GM21737 (cell line): ENCODE measurements at regions not wholly inside any gene's neighbourhood (a gene's known extent, or its start where the extent isn't known, plus 50 kb on each side); places are given as distances from the start of the nearest gene placed in this dataset.
"Not testable (repeated sequence)": the region's sequence is repeated elsewhere in the genome, so short reads cannot be mapped to it uniquely, and the experiment has no call there.

Experiments
- ATAC-seq: cut with Tn5 transposase; IDR thresholded peaks from one replicate; pipeline ENCODE4 v1.9.1; 2021; ENCODE audit warnings: mild to moderate bottlenecking, moderate library complexity; ENCODE audit not compliant: unreplicated experiment

GRCh38 chr13:81379183-81379582 is 1038.3 kb upstream of the SPRY2 start:
- no peak for ATAC-seq

DNA sequence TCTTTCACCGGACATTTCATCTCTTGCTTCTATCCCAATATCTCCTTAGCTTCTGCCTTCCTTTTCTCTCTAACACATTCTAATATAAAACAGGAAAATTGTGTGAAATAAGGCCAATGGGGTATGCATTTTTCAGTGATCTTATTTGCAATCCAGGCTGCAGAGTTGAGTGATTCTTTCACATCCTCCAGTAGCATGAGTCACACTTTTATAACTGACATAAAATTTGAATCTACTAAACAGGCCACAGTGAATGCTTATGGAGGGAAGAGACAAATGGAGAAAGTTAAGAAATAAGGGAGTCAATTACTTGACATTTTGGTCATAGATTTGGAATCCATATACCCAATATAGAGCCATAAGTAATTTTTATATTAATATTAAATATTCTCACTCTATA is 1037.0 kb upstream of the SPRY2 start:
- ATAC-seq = no peak

DNA sequence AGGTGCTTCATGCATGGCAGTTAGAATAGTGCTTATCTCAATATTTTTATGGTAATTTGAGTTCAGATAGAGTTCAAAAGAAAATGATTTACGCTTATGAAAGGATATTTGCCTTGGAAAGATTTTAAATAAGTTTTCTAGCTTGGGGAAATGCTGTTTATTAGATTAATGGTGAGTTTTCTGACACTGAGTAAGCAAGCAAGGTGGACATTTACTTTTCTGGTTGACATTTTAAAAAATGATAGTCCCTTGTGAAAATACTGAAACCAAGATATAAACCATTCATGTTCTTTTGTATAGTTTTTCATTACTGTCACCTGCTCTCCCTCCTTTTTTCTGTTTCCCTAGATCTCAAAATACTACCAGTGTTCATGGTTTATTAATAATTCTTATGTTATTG is 1034.8 kb upstream of the SPRY2 start:
- ATAC-seq = no peak

DNA sequence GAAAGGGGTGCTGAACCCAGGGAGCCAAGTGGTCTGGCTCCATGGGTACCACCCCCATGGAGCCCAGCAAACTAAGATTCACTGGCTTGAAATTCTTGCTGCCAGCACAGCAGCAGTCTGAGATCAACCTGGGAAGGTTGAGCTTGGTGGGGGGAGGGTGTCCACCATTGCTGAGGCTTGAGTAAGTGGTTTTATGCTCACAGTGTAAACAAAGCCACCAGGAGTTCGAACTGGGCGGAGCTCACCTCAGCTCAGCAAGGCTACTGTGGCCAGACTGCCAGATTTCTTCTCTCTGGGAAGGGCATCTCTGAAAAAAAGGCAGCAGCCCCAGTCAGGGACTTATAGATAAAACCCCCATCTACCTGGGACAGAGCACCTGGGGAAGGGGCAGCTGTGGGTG is 1021.8 kb upstream of the SPRY2 start:
- ATAC-seq = not testable (repeated sequence)

DNA sequence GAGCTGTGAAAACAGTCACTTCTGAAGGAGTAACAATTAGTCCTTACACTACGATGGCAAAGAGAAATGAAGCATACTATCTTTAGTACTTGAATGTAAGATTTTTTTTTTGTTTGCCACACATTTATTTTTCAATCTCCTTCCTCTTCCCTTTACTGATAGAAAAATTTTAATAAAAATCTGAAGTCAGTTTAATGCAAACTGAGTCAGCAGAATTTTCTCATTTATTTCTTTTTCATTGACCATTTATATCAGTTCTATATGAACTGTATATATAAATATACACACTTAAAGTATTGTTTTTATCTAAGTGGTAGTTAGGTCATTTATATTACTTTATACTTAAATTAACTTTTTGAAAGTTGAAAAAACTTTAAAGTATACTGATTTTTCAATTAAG is 1009.1 kb upstream of the SPRY2 start:
- no peak for ATAC-seq

GRCh38 chr13:81340118-81341069 is 999.5 kb upstream of the SPRY2 start:
- ATAC-seq = not testable (repeated sequence)

DNA sequence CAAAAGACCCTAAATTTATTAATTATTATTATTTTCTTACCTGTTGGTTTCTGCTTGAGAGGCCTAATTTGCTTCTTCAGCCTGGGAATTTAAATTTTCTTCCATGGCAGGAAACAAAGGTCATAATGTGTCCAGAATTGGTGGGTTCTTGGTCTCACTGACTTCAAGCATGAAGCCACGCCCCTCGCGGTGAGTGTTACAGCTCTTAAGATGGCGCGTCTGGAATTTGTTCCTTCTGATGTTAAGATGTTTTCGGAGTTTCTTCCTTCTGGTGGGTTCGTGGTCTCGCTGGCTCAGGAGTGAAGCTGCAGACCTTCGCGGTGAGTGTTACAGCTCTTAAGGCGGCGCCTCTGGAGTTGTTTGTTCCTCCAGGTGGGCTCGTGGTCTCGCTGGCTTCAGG is 998.7 kb upstream of the SPRY2 start:
- ATAC-seq = not testable (repeated sequence)

- ATAC-seq = no peak
Observed at GRCh38 chr13:81334481-81334880, 993.6 kb upstream of the SPRY2 start.

- ATAC-seq = no peak
Observed at GRCh38 chr13:81326913-81327312, 986.0 kb upstream of the SPRY2 start.

DNA sequence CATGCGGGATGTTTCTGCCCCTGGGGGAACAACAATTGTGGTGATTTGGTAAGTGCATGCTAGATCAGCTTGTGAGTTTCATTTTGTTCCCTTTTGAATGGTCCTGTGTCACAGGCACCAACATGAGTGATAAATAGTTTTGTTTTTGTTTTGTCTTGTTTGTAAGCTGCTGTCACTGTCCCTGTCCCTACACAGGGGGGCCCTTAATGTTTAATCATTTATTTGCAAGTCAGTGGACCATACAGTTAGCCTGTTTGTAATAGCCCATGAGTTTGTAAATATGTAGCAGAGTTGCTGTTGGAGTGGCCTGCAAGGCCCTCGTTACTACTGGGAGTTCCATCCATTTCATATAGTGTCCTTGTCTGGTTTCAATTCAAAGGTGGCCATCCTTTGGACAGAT is 979.6 kb upstream of the SPRY2 start:
- no peak for ATAC-seq

- ATAC-seq = no peak
Observed at GRCh38 chr13:81319351-81319750, 978.4 kb upstream of the SPRY2 start.

GRCh38 chr13:81318231-81319019 is 977.5 kb upstream of the SPRY2 start:
- ATAC-seq = no peak

- ATAC-seq = no peak
Observed at GRCh38 chr13:81314461-81314860, 973.5 kb upstream of the SPRY2 start.

- ATAC-seq = no peak
Observed at GRCh38 chr13:81305928-81306327, 965.0 kb upstream of the SPRY2 start.

GRCh38 chr13:81304121-81304659 is 963.3 kb upstream of the SPRY2 start:
- ATAC-seq = no peak

DNA sequence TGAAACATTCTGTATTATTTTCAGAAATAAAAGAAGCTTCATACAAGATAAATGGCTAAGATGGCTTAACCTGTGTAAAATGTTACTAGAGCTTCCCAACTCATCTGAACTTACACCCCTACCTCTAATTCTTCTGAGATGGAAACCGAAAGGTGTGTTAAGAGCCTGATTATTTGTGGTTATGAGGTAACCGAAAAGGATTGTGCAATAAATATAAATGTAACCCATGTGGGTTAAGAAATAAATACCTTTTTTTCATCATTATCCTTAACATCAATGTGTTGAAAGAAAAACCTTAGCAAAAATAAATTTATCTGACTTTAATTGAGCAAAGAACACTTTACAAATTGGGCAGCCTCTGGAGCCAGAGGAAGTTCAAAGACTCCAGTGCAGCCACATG is 961.8 kb upstream of the SPRY2 start:
- no peak for ATAC-seq

- no peak for ATAC-seq
Observed at GRCh38 chr13:81302125-81302524, 961.2 kb upstream of the SPRY2 start.

GRCh38 chr13:81295177-81295576 is 954.3 kb upstream of the SPRY2 start:
- no peak for ATAC-seq

GRCh38 chr13:81293594-81294164 is 952.8 kb upstream of the SPRY2 start:
- ATAC-seq = no peak

GRCh38 chr13:81283561-81283960 is 942.6 kb upstream of the SPRY2 start:
- no peak for ATAC-seq

DNA sequence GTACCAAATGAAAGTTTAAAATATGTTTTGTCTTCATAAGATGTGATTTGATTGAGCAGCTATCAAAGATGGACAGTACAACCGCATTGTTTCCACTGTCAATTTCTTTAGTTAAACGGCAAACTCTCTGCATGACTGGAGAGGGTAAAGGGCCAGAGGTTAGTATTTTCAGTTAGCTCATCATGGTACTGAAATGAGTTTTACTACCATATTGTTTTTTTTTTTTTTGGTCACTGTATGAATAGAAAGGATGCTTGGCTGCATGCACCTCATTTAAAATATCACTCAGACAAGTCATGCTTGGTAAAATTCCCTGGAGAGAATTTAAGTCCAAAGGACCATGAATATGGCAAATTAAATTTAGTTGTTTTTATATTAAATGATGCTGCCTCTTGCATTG is 942.1 kb upstream of the SPRY2 start:
- ATAC-seq = no peak
